ENCODE measurements at regions not wholly inside any gene's neighbourhood (a gene's known extent, or its start where the extent isn't known, plus 50 kb on each side); places are given as distances from the start of the nearest gene placed in this dataset.

DNA sequence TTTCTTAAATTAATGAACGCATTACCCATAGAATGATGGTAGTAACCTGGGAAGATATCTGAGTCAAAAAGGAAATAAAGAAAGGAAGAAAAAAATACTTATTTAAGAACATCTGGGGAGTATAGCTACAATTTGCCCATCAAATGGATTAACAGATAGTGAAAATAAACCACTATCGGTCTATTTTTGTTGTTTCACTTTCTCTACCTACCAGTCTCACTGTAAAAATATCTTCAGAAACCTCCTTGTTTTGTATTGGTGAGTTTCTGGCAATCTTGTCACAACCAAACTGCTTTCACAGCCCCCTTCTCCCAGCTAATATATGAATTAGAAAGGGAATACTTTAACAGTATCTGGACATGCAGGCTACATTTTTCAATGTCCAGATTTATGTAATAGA, 783.5 kb downstream of the STPG2 start:
- Histone ChIP-seq H3K79me2 (ENCODE audit: insufficient read depth, low read length) (no peaks in the 10 kb centered on the region), H4K20me1 (ENCODE audit: insufficient read depth, low read length, poor library complexity, severe bottlenecking) (no peaks in the 10 kb centered on the region), H3K9me2 (replicated peaks; ENCODE audit: low read depth, low read length) (no peaks in the 10 kb centered on the region), H3K9ac (ENCODE audit: low read depth, low read length, poor library complexity, severe bottlenecking) (no peak overlapping the region), H3K4me2 (ENCODE audit: low read depth, low read length, poor library complexity, severe bottlenecking) (no peak overlapping the region), H3K9me3 (ENCODE audit: insufficient read depth, low read depth, low read length) (no peaks in the 10 kb centered on the region), H3F3A (ENCODE audit: low read depth) (no peaks in the 10 kb centered on the region), H3K36me3 (ENCODE audit: insufficient read depth, low read length) (no peaks in the 10 kb centered on the region), H3K27me3 (ENCODE audit: insufficient read depth, low read length, poor library complexity, severe bottlenecking) (no peaks in the 10 kb centered on the region), H3K4me3 (ENCODE audit: low read length, poor library complexity, severe bottlenecking) (no peak overlapping the region), H2AFZ (ENCODE audit: low read length) (no peak overlapping the region), H3K4me1 (ENCODE audit: insufficient read depth, low read length, poor library complexity, severe bottlenecking) (no peaks in the 10 kb centered on the region)
- TF ChIP-seq EZH2phosphoT487 (IDR thresholded peaks at IDR 0.05; ENCODE audit: borderline replicate concordance), result no peak
- TF ChIP-seq, protein P1, sequence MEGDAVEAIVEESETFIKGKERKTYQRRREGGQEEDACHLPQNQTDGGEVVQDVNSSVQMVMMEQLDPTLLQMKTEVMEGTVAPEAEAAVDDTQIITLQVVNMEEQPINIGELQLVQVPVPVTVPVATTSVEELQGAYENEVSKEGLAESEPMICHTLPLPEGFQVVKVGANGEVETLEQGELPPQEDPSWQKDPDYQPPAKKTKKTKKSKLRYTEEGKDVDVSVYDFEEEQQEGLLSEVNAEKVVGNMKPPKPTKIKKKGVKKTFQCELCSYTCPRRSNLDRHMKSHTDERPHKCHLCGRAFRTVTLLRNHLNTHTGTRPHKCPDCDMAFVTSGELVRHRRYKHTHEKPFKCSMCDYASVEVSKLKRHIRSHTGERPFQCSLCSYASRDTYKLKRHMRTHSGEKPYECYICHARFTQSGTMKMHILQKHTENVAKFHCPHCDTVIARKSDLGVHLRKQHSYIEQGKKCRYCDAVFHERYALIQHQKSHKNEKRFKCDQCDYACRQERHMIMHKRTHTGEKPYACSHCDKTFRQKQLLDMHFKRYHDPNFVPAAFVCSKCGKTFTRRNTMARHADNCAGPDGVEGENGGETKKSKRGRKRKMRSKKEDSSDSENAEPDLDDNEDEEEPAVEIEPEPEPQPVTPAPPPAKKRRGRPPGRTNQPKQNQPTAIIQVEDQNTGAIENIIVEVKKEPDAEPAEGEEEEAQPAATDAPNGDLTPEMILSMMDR (conservative IDR thresholded peaks at IDR 0.05; ENCODE audit: low read length), result no peak

DNA sequence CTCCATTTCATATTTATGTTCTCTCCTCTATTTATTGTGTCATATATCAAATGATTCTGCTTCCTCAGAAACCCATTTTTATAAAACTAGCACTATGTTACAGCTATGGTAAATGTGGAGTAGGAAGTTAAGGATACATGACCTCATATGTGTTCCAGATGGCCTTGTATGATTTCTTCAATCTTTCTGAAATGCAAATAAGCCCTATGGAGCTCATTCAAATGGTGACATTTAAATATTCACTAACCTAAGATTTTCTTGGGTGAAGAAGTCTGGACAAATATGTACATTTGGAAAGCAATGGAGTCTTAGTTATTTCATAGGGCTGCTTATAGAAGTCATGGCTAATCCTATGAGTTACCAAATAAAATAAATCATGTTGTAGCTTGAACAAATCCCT, 782.5 kb downstream of the STPG2 start:
- H3F3A ChIP-seq (ENCODE audit: low read depth), result no peaks in the 10 kb centered on the region
- H3K27me3 ChIP-seq (ENCODE audit: insufficient read depth, low read length, poor library complexity, severe bottlenecking), result no peaks in the 10 kb centered on the region

DNA sequence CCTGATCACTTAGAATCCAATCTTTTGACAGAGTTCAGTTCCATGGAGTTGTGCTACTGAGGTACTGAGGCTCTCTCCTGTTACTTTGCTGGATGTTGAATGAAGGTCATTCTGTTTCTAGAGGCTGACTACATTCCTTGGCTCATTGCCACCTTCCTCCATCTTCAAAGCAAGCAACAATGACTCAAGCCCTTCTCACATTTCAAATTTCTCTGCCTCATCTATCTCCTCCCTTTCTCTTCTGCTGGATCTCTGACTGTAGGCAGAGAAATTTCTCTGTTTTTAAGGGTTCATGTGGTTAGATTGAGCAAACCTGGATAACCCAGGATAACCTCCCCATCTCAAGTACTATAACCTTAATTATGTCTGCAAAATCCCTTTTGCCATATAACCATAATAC, 775.4 kb downstream of the STPG2 start:
- Histone ChIP-seq H3K4me1 (ENCODE audit: insufficient read depth, low read length, poor library complexity, severe bottlenecking) (no peaks in the 10 kb centered on the region), H3K9me3 (ENCODE audit: insufficient read depth, low read depth, low read length) (peaks cover 3% of the 10 kb centered on the region; the same call in 1 of the 2 replicates), H3K9ac (ENCODE audit: low read depth, low read length, poor library complexity, severe bottlenecking) (no peak overlapping the region), H3K4me2 (ENCODE audit: low read depth, low read length, poor library complexity, severe bottlenecking) (no peak overlapping the region), H3K4me3 (ENCODE audit: low read length, poor library complexity, severe bottlenecking) (no peak overlapping the region), H3F3A (ENCODE audit: low read depth) (no peaks in the 10 kb centered on the region), H4K20me1 (ENCODE audit: insufficient read depth, low read length, poor library complexity, severe bottlenecking) (no peaks in the 10 kb centered on the region), H2AFZ (ENCODE audit: low read length) (no peak overlapping the region), H3K27me3 (ENCODE audit: insufficient read depth, low read length, poor library complexity, severe bottlenecking) (no peaks in the 10 kb centered on the region), H3K36me3 (ENCODE audit: insufficient read depth, low read length) (no peaks in the 10 kb centered on the region), H3K79me2 (ENCODE audit: insufficient read depth, low read length) (no peaks in the 10 kb centered on the region), H3K9me2 (replicated peaks; ENCODE audit: low read depth, low read length) (no peaks in the 10 kb centered on the region)
- TF ChIP-seq, protein P1 (conservative IDR thresholded peaks at IDR 0.05; ENCODE audit: low read length), result no peak
- TF ChIP-seq EZH2phosphoT487 (IDR thresholded peaks at IDR 0.05; ENCODE audit: borderline replicate concordance), result no peak

More for the DNA sequence above, 782.5 kb downstream of the STPG2 start:
- Histone ChIP-seq H3K9me3 (ENCODE audit: insufficient read depth, low read depth, low read length) (no peaks in the 10 kb centered on the region), H2AFZ (ENCODE audit: low read length) (no peak overlapping the region), H3K36me3 (ENCODE audit: insufficient read depth, low read length) (no peaks in the 10 kb centered on the region), H3K4me1 (ENCODE audit: insufficient read depth, low read length, poor library complexity, severe bottlenecking) (no peaks in the 10 kb centered on the region), H4K20me1 (ENCODE audit: insufficient read depth, low read length, poor library complexity, severe bottlenecking) (no peaks in the 10 kb centered on the region), H3K4me2 (ENCODE audit: low read depth, low read length, poor library complexity, severe bottlenecking) (no peak overlapping the region), H3K4me3 (ENCODE audit: low read length, poor library complexity, severe bottlenecking) (no peak overlapping the region), H3K9ac (ENCODE audit: low read depth, low read length, poor library complexity, severe bottlenecking) (no peak overlapping the region), H3K79me2 (ENCODE audit: insufficient read depth, low read length) (no peaks in the 10 kb centered on the region), H3K9me2 (replicated peaks; ENCODE audit: low read depth, low read length) (no peaks in the 10 kb centered on the region)
- TF ChIP-seq EZH2phosphoT487 (IDR thresholded peaks at IDR 0.05; ENCODE audit: borderline replicate concordance), result no peak
- TF ChIP-seq, protein P1 (conservative IDR thresholded peaks at IDR 0.05; ENCODE audit: low read length), result no peak
